H9 (cell line): ENCODE measurements at regions not wholly inside any gene's neighbourhood (a gene's known extent, or its start where the extent isn't known, plus 50 kb on each side); places are given as distances from the start of the nearest gene placed in this dataset.

Experiments
- DNase-seq: peaks from one replicate; pipeline ENCODE4 v3.0.0-alpha.2; 2017
- H2AFZ ChIP-seq: one replicate; pipeline ENCODE4 v1.6.1; 2013; ENCODE audit warnings: mild to moderate bottlenecking, low read length, control low read depth, moderate library complexity
- H2AK5ac ChIP-seq: 2 replicates; pipeline ENCODE4 v1.6.1; 2013; ENCODE audit warnings: low read length, control low read depth, mixed read lengths; ENCODE audit not compliant: insufficient read length
- H2BK120ac ChIP-seq: one replicate; pipeline ENCODE4 v1.6.1; 2013; ENCODE audit warnings: low read depth, mild to moderate bottlenecking, low read length, control low read depth, inconsistent platforms; ENCODE audit not compliant: poor library complexity, severe bottlenecking
- H2BK12ac ChIP-seq: 2 replicates; pipeline ENCODE4 v1.6.1; 2013; ENCODE audit warnings: low read length, control low read depth, mixed read lengths, low read depth; ENCODE audit not compliant: insufficient read length
- H2BK15ac ChIP-seq: 2 replicates; pipeline ENCODE4 v1.6.1; 2013; ENCODE audit warnings: low read depth, low read length, control low read depth
- H2BK20ac ChIP-seq: one replicate; pipeline ENCODE4 v1.6.1; 2013; ENCODE audit warnings: low read depth, mild to moderate bottlenecking, low read length, control low read depth, inconsistent platforms; ENCODE audit not compliant: poor library complexity, severe bottlenecking
- H2BK5ac ChIP-seq: 2 replicates; pipeline ENCODE4 v1.6.1; 2013; ENCODE audit warnings: low read length, control low read depth, mixed read lengths; ENCODE audit not compliant: insufficient read length
- H3K14ac ChIP-seq: 2 replicates; pipeline ENCODE4 v1.6.1; 2013; ENCODE audit warnings: low read length, control low read depth; ENCODE audit not compliant: insufficient read depth
- H3K18ac ChIP-seq: 2 replicates; pipeline ENCODE4 v1.6.1; 2013; ENCODE audit warnings: low read depth, mild to moderate bottlenecking, mixed read lengths, low read length, control low read depth; ENCODE audit not compliant: insufficient read length
- H3K23ac ChIP-seq: 2 replicates; pipeline ENCODE4 v1.6.1; 2013; ENCODE audit warnings: low read length, control low read depth, mixed read lengths, low read depth; ENCODE audit not compliant: insufficient read length
- H3K23me2 ChIP-seq: 2 replicates; pipeline ENCODE4 v1.6.1; 2013; ENCODE audit warnings: low read depth, mild to moderate bottlenecking, mixed read lengths, low read length, control low read depth; ENCODE audit not compliant: insufficient read length, poor library complexity, severe bottlenecking
- H3K27ac ChIP-seq: 2 replicates; pipeline ENCODE4 v1.5.1; 2013; ENCODE audit warnings: low read length, control low read depth, mixed read lengths, low read depth; ENCODE audit not compliant: insufficient read length
- H3K27me3 ChIP-seq: 2 replicates; pipeline ENCODE4 v1.6.1; 2013; ENCODE audit warnings: low read length, control low read depth, inconsistent platforms; ENCODE audit not compliant: insufficient read depth
- H3K4ac ChIP-seq: 2 replicates; pipeline ENCODE4 v1.6.1; 2013; ENCODE audit warnings: low read depth, mild to moderate bottlenecking, control low read depth, inconsistent platforms, low read length, moderate library complexity
- H3K4me1 ChIP-seq: 2 replicates; pipeline ENCODE4 v1.6.1; 2013; ENCODE audit warnings: low read length, control low read depth, inconsistent platforms; ENCODE audit not compliant: insufficient read depth
- H3K4me2 ChIP-seq: 2 replicates; pipeline ENCODE4 v1.6.1; 2013; ENCODE audit warnings: low read length, control low read depth, mixed read lengths; ENCODE audit not compliant: insufficient read length, insufficient read depth
- H3K56ac ChIP-seq: 2 replicates; pipeline ENCODE4 v1.6.1; 2013; ENCODE audit warnings: low read depth, mild to moderate bottlenecking, mixed read lengths, low read length, control low read depth; ENCODE audit not compliant: insufficient read length
- H3K79me1 ChIP-seq: 2 replicates; pipeline ENCODE4 v1.6.1; 2013; ENCODE audit warnings: low read depth, mild to moderate bottlenecking, moderate library complexity, low read length, control low read depth, inconsistent platforms; ENCODE audit not compliant: insufficient read depth, poor library complexity, severe bottlenecking
- H3K79me2 ChIP-seq: 2 replicates; pipeline ENCODE4 v1.6.1; 2013; ENCODE audit warnings: low read length, control low read depth, inconsistent platforms; ENCODE audit not compliant: insufficient read depth
- H3K9ac ChIP-seq: 2 replicates; pipeline ENCODE4 v1.6.1; 2013; ENCODE audit warnings: low read length, control low read depth, mixed read lengths; ENCODE audit not compliant: insufficient read length; ENCODE audit errors: extremely low read depth
- H3K9me3 ChIP-seq: one replicate; pipeline ENCODE4 v1.6.1; 2013; ENCODE audit warnings: low read depth, low read length, inconsistent platforms; ENCODE audit not compliant: control insufficient read depth
- H3T11ph ChIP-seq: one replicate; pipeline ENCODE4 v1.6.1; 2013; ENCODE audit warnings: mild to moderate bottlenecking, low read length, control low read depth, inconsistent platforms
- H4K20me1 ChIP-seq: one replicate; pipeline ENCODE4 v1.6.1; 2013; ENCODE audit not compliant: control insufficient read depth, insufficient read length, insufficient read depth
- H4K5ac ChIP-seq: 2 replicates; pipeline ENCODE4 v1.6.1; 2013; ENCODE audit warnings: low read depth, mild to moderate bottlenecking, mixed read lengths, low read length, control low read depth; ENCODE audit not compliant: insufficient read length
- H4K8ac ChIP-seq: replicated peaks from 2 replicates; pipeline ENCODE4 v1.6.1; 2013; ENCODE audit warnings: low read length, control low read depth, mixed read lengths, low read depth; ENCODE audit not compliant: insufficient read length
- H4K91ac ChIP-seq: 2 replicates; pipeline ENCODE4 v1.6.1; 2013; ENCODE audit warnings: low read depth, mild to moderate bottlenecking, moderate library complexity, mixed read lengths, low read length, control low read depth; ENCODE audit not compliant: insufficient read length
- H3K27ac Mint-ChIP-seq, 3 experiments: 2 replicates in 2 of 3; 3 replicates in 1 of 3; pipeline ENCODE4 v1.8.0; 2020 to 2021; ENCODE audit warnings: mixed read lengths in 3 of 3, mild to moderate bottlenecking in 1 of 3, moderate library complexity in 1 of 3
- H3K27me3 Mint-ChIP-seq: 2 replicates; pipeline ENCODE4 v1.8.0; 2021; ENCODE audit warnings: low read depth, mild to moderate bottlenecking, moderate library complexity, mixed read lengths
- H3K36me3 Mint-ChIP-seq, 3 experiments: 2 replicates in 2 of 3; 3 replicates in 1 of 3; pipeline ENCODE4 v1.8.0; 2020 to 2021; ENCODE audit warnings: low read depth in 3 of 3, mixed read lengths in 3 of 3; ENCODE audit not compliant: insufficient read depth in 1 of 3
- H3K4me1 Mint-ChIP-seq, 2 experiments: 2 replicates each; pipeline ENCODE4 v1.8.0; 2020; ENCODE audit warnings: mixed read lengths in 2 of 2
- H3K4me3 Mint-ChIP-seq, 2 experiments: 2 replicates in 1 of 2; 3 replicates in 1 of 2; pipeline ENCODE4 v1.8.0; 2020 to 2021; ENCODE audit warnings: mild to moderate bottlenecking in 2 of 2, mixed read lengths in 2 of 2, moderate library complexity in 1 of 2
- H3K9me3 Mint-ChIP-seq, 2 experiments: 2 replicates in 1 of 2; 3 replicates in 1 of 2; pipeline ENCODE4 v1.8.0; 2020; ENCODE audit warnings: mild to moderate bottlenecking in 2 of 2, mixed read lengths in 2 of 2, moderate library complexity in 1 of 2
- WGBS: extraction: QIAGEN DNeasy Blood & Tissue Kit; methylation state at CpG from one replicate; pipeline ENCODE4 v1.1.7; 2013; ENCODE audit warnings: missing lambda C conversion rate, low lambda C conversion rate, mixed read lengths; ENCODE audit not compliant: insufficient read length; ENCODE audit errors: extremely low coverage; 5-methylcytosine and 5-hydroxymethylcytosine counted together
- TF ChIP-seq, protein P1 (sequence below): fragments of 200-600 bp; sonication (generic); conservative IDR thresholded peaks from 3 replicates; pipeline ENCODE4 v1.8.0; 2021; ENCODE audit warnings: antibody characterized with exemption, mild to moderate bottlenecking

DNA sequence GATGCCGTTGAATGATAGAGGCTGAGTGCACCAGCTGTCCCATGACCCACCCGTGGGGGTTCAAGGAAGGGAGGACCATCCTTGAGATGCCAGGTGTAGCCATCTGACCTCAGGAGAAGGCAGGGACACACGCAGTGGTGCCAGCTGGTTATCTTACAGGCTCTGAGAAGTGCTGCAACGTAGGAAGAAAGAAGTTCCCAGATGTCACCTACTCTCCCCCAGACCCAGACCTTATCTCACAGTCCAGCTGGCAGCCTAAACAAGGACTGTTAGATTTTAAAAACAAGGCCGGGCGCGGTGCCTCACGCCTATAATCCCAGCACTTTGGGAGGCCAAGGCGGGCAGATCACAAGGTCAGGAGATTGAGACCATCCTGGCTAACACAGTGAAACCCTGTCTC is 1307.6 kb downstream of the TBC1D22A start:
- no peak for DNase-seq
- no peaks in the 10 kb centered on the region for H3K23me2 ChIP-seq
- H3K9me3 Mint-ChIP-seq: peaks cover 7 to 11% of the 10 kb centered on the region in 2 experiments
- no peaks in the 10 kb centered on the region for H3K27me3 ChIP-seq
- no peak overlapping the region for H3K9ac ChIP-seq
- H3K4me3 Mint-ChIP-seq: no peak overlapping the region
- H3K9me3 ChIP-seq: no peaks in the 10 kb centered on the region
- H4K5ac ChIP-seq: no peak overlapping the region
- no peak overlapping the region for H3K18ac ChIP-seq
- H4K8ac ChIP-seq: no peak overlapping the region
- H3K4me1 ChIP-seq: peaks cover 3% of the 10 kb centered on the region; the same call in 1 of the 2 replicates
- no peak overlapping the region for H2BK5ac ChIP-seq
- H3K27me3 Mint-ChIP-seq: peaks cover 6% of the 10 kb centered on the region
- H3T11ph ChIP-seq: no peak overlapping the region
- H3K36me3 Mint-ChIP-seq: peaks cover 2 to 22% (median 10%) of the 10 kb centered on the region in 3 experiments; a peak in 6 of 7 replicates
- no peak overlapping the region for H3K14ac ChIP-seq
- H3K56ac ChIP-seq: no peak overlapping the region
- no CpG with 5 or more reads among the region's 9 CpGs for WGBS
- H2BK15ac ChIP-seq: no peak overlapping the region
- no peaks in the 10 kb centered on the region for H3K79me2 ChIP-seq
- H3K23ac ChIP-seq: no peak overlapping the region
- H4K20me1 ChIP-seq: no peaks in the 10 kb centered on the region
- no peak overlapping the region for H2BK20ac ChIP-seq
- H3K79me1 ChIP-seq: no peaks in the 10 kb centered on the region
- H2AK5ac ChIP-seq: no peak overlapping the region
- no peak overlapping the region for H4K91ac ChIP-seq
- no peak overlapping the region for H2AFZ ChIP-seq
- no peak overlapping the region for H3K27ac ChIP-seq
- H3K4ac ChIP-seq: no peak overlapping the region
- no peak overlapping the region for H3K27ac Mint-ChIP-seq
- H3K4me1 Mint-ChIP-seq: peaks cover 34 to 37% of the 10 kb centered on the region in 2 experiments
- TF ChIP-seq, protein P1, sequence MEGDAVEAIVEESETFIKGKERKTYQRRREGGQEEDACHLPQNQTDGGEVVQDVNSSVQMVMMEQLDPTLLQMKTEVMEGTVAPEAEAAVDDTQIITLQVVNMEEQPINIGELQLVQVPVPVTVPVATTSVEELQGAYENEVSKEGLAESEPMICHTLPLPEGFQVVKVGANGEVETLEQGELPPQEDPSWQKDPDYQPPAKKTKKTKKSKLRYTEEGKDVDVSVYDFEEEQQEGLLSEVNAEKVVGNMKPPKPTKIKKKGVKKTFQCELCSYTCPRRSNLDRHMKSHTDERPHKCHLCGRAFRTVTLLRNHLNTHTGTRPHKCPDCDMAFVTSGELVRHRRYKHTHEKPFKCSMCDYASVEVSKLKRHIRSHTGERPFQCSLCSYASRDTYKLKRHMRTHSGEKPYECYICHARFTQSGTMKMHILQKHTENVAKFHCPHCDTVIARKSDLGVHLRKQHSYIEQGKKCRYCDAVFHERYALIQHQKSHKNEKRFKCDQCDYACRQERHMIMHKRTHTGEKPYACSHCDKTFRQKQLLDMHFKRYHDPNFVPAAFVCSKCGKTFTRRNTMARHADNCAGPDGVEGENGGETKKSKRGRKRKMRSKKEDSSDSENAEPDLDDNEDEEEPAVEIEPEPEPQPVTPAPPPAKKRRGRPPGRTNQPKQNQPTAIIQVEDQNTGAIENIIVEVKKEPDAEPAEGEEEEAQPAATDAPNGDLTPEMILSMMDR: no peak
- no peak overlapping the region for H2BK12ac ChIP-seq
- H2BK120ac ChIP-seq: no peak overlapping the region
- no peak overlapping the region for H3K4me2 ChIP-seq
